Cardiac septum (tissue), 1 donor: ENCODE measurements at regions not wholly inside any gene's neighbourhood (a gene's known extent, or its start where the extent isn't known, plus 50 kb on each side); places are given as distances from the start of the nearest gene placed in this dataset.
"Not testable (repeated sequence)": the region's sequence is repeated elsewhere in the genome, so short reads cannot be mapped to it uniquely, and the experiment has no call there.

ENCODE experiments used
- DNase-seq: peaks from one replicate; pipeline ENCODE4 v3.0.0-alpha.2; 2020; ENCODE audit warnings: low spot score
- intact Hi-C: fragments of 100-400 bp; cut with DNase I; formaldehyde crosslinking; loops from one replicate; pipeline ENCODE4 v1.14.0; 2022
- donor health status: DM: no; HTN: no; CAD: no.

- no peak for DNase-seq
- intact Hi-C loops = no loop called here
These were observed 264.5 kb upstream of the RASGRP1 start for GRCh38 chr15:38829086-38829485.

GRCh38 chr15:38842226-38842625 lies 277.6 kb upstream of the RASGRP1 start:
- intact Hi-C loops = no loop called here
- no peak for DNase-seq

- intact Hi-C loops = no loop called here
These were observed 278.5 kb upstream of the RASGRP1 start for GRCh38 chr15:38843051-38843501.

GRCh38 chr15:38843736-38844590 lies 279.3 kb upstream of the RASGRP1 start:
- intact Hi-C loops = no loop called here
- DNase-seq = no peak

More at GRCh38 chr15:38843051-38843501, 278.5 kb upstream of the RASGRP1 start:
- no peak for DNase-seq

GRCh38 chr15:38844736-38845135 lies 280.1 kb upstream of the RASGRP1 start:
- intact Hi-C loops = no loop called here
- DNase-seq = no peak

- no peak for DNase-seq
- intact Hi-C loops = no loop called here
These were observed 281.7 kb upstream of the RASGRP1 start for GRCh38 chr15:38846346-38846745.

- no peak for DNase-seq
- intact Hi-C loops = no loop called here
These were observed 283.1 kb upstream of the RASGRP1 start for GRCh38 chr15:38847666-38848065.

GRCh38 chr15:38849046-38849445 lies 284.4 kb upstream of the RASGRP1 start:
- intact Hi-C loops = no loop called here
- no peak for DNase-seq

- intact Hi-C loops, DNase-seq: not testable (repeated sequence)
These were observed 287.6 kb upstream of the RASGRP1 start for GRCh38 chr15:38852188-38852587.

GRCh38 chr15:38853608-38854007 lies 289.0 kb upstream of the RASGRP1 start:
- no peak for DNase-seq
- intact Hi-C loops = no loop called here

- intact Hi-C loops = no loop called here
- DNase-seq = no peak
These were observed 289.9 kb upstream of the RASGRP1 start for GRCh38 chr15:38854506-38854905.

GRCh38 chr15:38857814-38858213 lies 293.2 kb upstream of the RASGRP1 start:
- no peak for DNase-seq
- intact Hi-C loops = no loop called here

- intact Hi-C loops = no loop called here
- DNase-seq = no peak
These were observed 295.0 kb upstream of the RASGRP1 start for GRCh38 chr15:38859574-38859973.

- intact Hi-C loops = no loop called here
These were observed 295.6 kb upstream of the RASGRP1 start for GRCh38 chr15:38860253-38860652.

GRCh38 chr15:38860674-38861073 lies 296.1 kb upstream of the RASGRP1 start:
- intact Hi-C loops = no loop called here
- DNase-seq = no peak

More at GRCh38 chr15:38860253-38860652, 295.6 kb upstream of the RASGRP1 start:
- DNase-seq = no peak

- intact Hi-C loops = no loop called here
- DNase-seq = no peak
These were observed 296.5 kb upstream of the RASGRP1 start for GRCh38 chr15:38861108-38861507.

GRCh38 chr15:38862099-38862498 lies 297.5 kb upstream of the RASGRP1 start:
- DNase-seq = no peak
- intact Hi-C loops = no loop called here

GRCh38 chr15:38863381-38863780 lies 298.8 kb upstream of the RASGRP1 start:
- no peak for DNase-seq
- intact Hi-C loops = no loop called here

GRCh38 chr15:38864122-38864521 lies 299.5 kb upstream of the RASGRP1 start:
- intact Hi-C loops = no loop called here
- no peak for DNase-seq

GRCh38 chr15:38864827-38865581 lies 300.4 kb upstream of the RASGRP1 start:
- intact Hi-C loops = no loop called here
- DNase-seq = no peak

- DNase-seq = no peak
- intact Hi-C loops = no loop called here
These were observed 302.9 kb upstream of the RASGRP1 start for GRCh38 chr15:38867556-38867955.
